Nephron (organoid): ENCODE measurements at regions not wholly inside any gene's neighbourhood (a gene's known extent, or its start where the extent isn't known, plus 50 kb on each side); places are given as distances from the start of the nearest gene placed in this dataset.

ENCODE experiments used
- H3K27ac Mint-ChIP-seq, 3 experiments: 2 replicates each; pipeline ENCODE4 v1.8.0; 2020; ENCODE audit warnings: mixed read lengths in 3 of 3, mild to moderate bottlenecking in 2 of 3, moderate library complexity in 1 of 3
- H3K27me3 Mint-ChIP-seq: 2 replicates; pipeline ENCODE4 v1.8.0; 2021; ENCODE audit warnings: low read depth, mild to moderate bottlenecking, moderate library complexity, mixed read lengths
- H3K36me3 Mint-ChIP-seq: 2 replicates; pipeline ENCODE4 v1.8.0; 2020; ENCODE audit warnings: low read depth, mixed read lengths
- H3K4me1 Mint-ChIP-seq: 2 replicates; pipeline ENCODE4 v1.8.0; 2020; ENCODE audit warnings: mixed read lengths
- H3K4me3 Mint-ChIP-seq, 3 experiments: 2 replicates each; pipeline ENCODE4 v1.8.0; 2020; ENCODE audit warnings: mild to moderate bottlenecking in 3 of 3, mixed read lengths in 3 of 3, moderate library complexity in 2 of 3
- H3K9me3 Mint-ChIP-seq: 2 replicates; pipeline ENCODE4 v1.8.0; 2020; ENCODE audit warnings: mixed read lengths
- CTCF ChIP-seq, 3 experiments: fragments of 200-600 bp; sonication (generic); IDR thresholded peaks; one replicate each; pipeline ENCODE4 v1.5.0; 2021; ENCODE audit warnings: antibody characterized with exemption in 3 of 3; ENCODE audit not compliant: unreplicated experiment in 3 of 3

GRCh38 chr10:111766464-111766863 is 417.1 kb downstream of the GPAM start:
- no peaks in the 10 kb centered on the region for H3K4me1 Mint-ChIP-seq
- H3K27ac Mint-ChIP-seq, result no peak overlapping the region
- no peak overlapping the region for H3K4me3 Mint-ChIP-seq
- H3K36me3 Mint-ChIP-seq, result no peaks in the 10 kb centered on the region
- H3K9me3 Mint-ChIP-seq, result no peaks in the 10 kb centered on the region
- peaks cover 7% of the 10 kb centered on the region for H3K27me3 Mint-ChIP-seq
- TF ChIP-seq CTCF (IDR thresholded peaks at IDR 0.05; ENCODE audit: unreplicated experiment in 3 of 3), result no peak

GRCh38 chr10:111767661-111768060 is 415.9 kb downstream of the GPAM start:
- no peaks in the 10 kb centered on the region for H3K36me3 Mint-ChIP-seq
- no peak overlapping the region for H3K27ac Mint-ChIP-seq
- TF ChIP-seq CTCF (IDR thresholded peaks at IDR 0.05; ENCODE audit: unreplicated experiment in 3 of 3), result no peak
- H3K27me3 Mint-ChIP-seq, result peaks cover 7% of the 10 kb centered on the region
- no peak overlapping the region for H3K4me3 Mint-ChIP-seq
- no peaks in the 10 kb centered on the region for H3K9me3 Mint-ChIP-seq
- H3K4me1 Mint-ChIP-seq, result no peaks in the 10 kb centered on the region

GRCh38 chr10:111773950-111774349 is 409.6 kb downstream of the GPAM start:
- Mint-ChIP-seq H3K27me3 (no peaks in the 10 kb centered on the region), H3K9me3 (no peaks in the 10 kb centered on the region), H3K4me3 (no peak overlapping the region), H3K4me1 (no peaks in the 10 kb centered on the region), H3K27ac (no peak overlapping the region), H3K36me3 (no peaks in the 10 kb centered on the region)
- no peak for TF ChIP-seq CTCF (IDR thresholded peaks at IDR 0.05; ENCODE audit: unreplicated experiment in 3 of 3)

GRCh38 chr10:111774486-111774885 is 409.1 kb downstream of the GPAM start:
- H3K27ac Mint-ChIP-seq, result no peak overlapping the region
- H3K9me3 Mint-ChIP-seq, result no peaks in the 10 kb centered on the region
- TF ChIP-seq CTCF (IDR thresholded peaks at IDR 0.05; ENCODE audit: unreplicated experiment in 3 of 3), result no peak
- H3K36me3 Mint-ChIP-seq, result no peaks in the 10 kb centered on the region
- no peaks in the 10 kb centered on the region for H3K27me3 Mint-ChIP-seq
- no peak overlapping the region for H3K4me3 Mint-ChIP-seq
- H3K4me1 Mint-ChIP-seq, result no peaks in the 10 kb centered on the region

GRCh38 chr10:111784436-111784835 is 399.1 kb downstream of the GPAM start:
- Mint-ChIP-seq H3K9me3 (no peaks in the 10 kb centered on the region), H3K36me3 (no peaks in the 10 kb centered on the region), H3K4me3 (no peak overlapping the region), H3K4me1 (peaks cover 12% of the 10 kb centered on the region), H3K27me3 (no peaks in the 10 kb centered on the region), H3K27ac (peak overlapping the region in 1 of 3 experiments; percentile 7)
- no peak for TF ChIP-seq CTCF (IDR thresholded peaks at IDR 0.05; ENCODE audit: unreplicated experiment in 3 of 3)

GRCh38 chr10:111784946-111785465 is 398.6 kb downstream of the GPAM start:
- Mint-ChIP-seq H3K36me3 (no peaks in the 10 kb centered on the region), H3K9me3 (no peaks in the 10 kb centered on the region), H3K27ac (peak overlapping the region in 1 of 3 experiments; percentile 7), H3K27me3 (no peaks in the 10 kb centered on the region), H3K4me3 (no peak overlapping the region), H3K4me1 (peaks cover 12% of the 10 kb centered on the region)
- TF ChIP-seq CTCF (IDR thresholded peaks at IDR 0.05; ENCODE audit: unreplicated experiment in 3 of 3), result no peak
